ENCODE measurements at regions not wholly inside any gene's neighbourhood (a gene's known extent, or its start where the extent isn't known, plus 50 kb on each side); places are given as distances from the start of the nearest gene placed in this dataset.
"Not testable (repeated sequence)": the region's sequence is repeated elsewhere in the genome, so short reads cannot be mapped to it uniquely, and the experiment has no call there.

GRCh38 chr21:34280959-34281358, 82.8 kb upstream of the KCNE2 start:
- no peak for TF ChIP-seq CTCF (IDR thresholded peaks at IDR 0.05; ENCODE audit: low read depth, low read length)
- CTCF ChIA-PET: no interaction called here
- Histone ChIP-seq H3K27ac (ENCODE audit: low read depth, low read length) (no peak overlapping the region), H3K9me3 (ENCODE audit: control insufficient read depth, insufficient read depth, low read length) (no peaks in the 10 kb centered on the region), H3K4me3 (ENCODE audit: low read depth, low read length) (no peak overlapping the region), H3K27me3 (ENCODE audit: control insufficient read depth, insufficient read depth, low read length) (peaks cover 18% of the 10 kb centered on the region)
- POLR2A ChIA-PET: no interaction called here
- DNase-seq (ENCODE audit: low read depth, low spot score): no peak

- H3K27me3 ChIP-seq (ENCODE audit: control insufficient read depth, insufficient read depth, low read length): peaks cover 18% of the 10 kb centered on the region
- H3K4me3 ChIP-seq (ENCODE audit: low read depth, low read length): no peak overlapping the region
- ChIA-PET CTCF (interaction anchor here (0.7 kb wide), 1 partner anchor 85 kb away, joined by 3 read pairs; no protein-coding TSS in a partner anchor), POLR2A (interaction anchor here (0.6 kb wide), 1 partner anchor 152 kb away, joined by 3 read pairs; no protein-coding TSS in a partner anchor)
- no peaks in the 10 kb centered on the region for H3K9me3 ChIP-seq (ENCODE audit: control insufficient read depth, insufficient read depth, low read length)
- DNase-seq (ENCODE audit: low read depth, low spot score): no peak
- H3K27ac ChIP-seq (ENCODE audit: low read depth, low read length): no peak overlapping the region
- no peak for TF ChIP-seq CTCF (IDR thresholded peaks at IDR 0.05; ENCODE audit: low read depth, low read length)
Measured at GRCh38 chr21:34282223-34282622, 81.6 kb upstream of the KCNE2 start.

GRCh38 chr21:34284666-34285065, 79.1 kb upstream of the KCNE2 start:
- no peak overlapping the region for H3K27ac ChIP-seq (ENCODE audit: low read depth, low read length)
- POLR2A ChIA-PET: no interaction called here
- CTCF ChIA-PET: no interaction called here
- H3K9me3 ChIP-seq (ENCODE audit: control insufficient read depth, insufficient read depth, low read length): peaks cover 6% of the 10 kb centered on the region
- TF ChIP-seq CTCF (IDR thresholded peaks at IDR 0.05; ENCODE audit: low read depth, low read length): no peak
- no peak overlapping the region for H3K4me3 ChIP-seq (ENCODE audit: low read depth, low read length)
- no peak for DNase-seq (ENCODE audit: low read depth, low spot score)
- peaks cover 18% of the 10 kb centered on the region for H3K27me3 ChIP-seq (ENCODE audit: control insufficient read depth, insufficient read depth, low read length)

GRCh38 chr21:34288042-34288441, 75.8 kb upstream of the KCNE2 start:
- H3K4me3 ChIP-seq (ENCODE audit: low read depth, low read length); H3K27ac ChIP-seq (ENCODE audit: low read depth, low read length); CTCF ChIA-PET; H3K9me3 ChIP-seq (ENCODE audit: control insufficient read depth, insufficient read depth, low read length); DNase-seq (ENCODE audit: low read depth, low spot score); POLR2A ChIA-PET: not testable (repeated sequence)
- peaks cover 10% of the 10 kb centered on the region for H3K27me3 ChIP-seq (ENCODE audit: control insufficient read depth, insufficient read depth, low read length)

GRCh38 chr21:34289856-34290255, 74.0 kb upstream of the KCNE2 start:
- ChIA-PET CTCF (no interaction called here), POLR2A (no interaction called here)
- no peak for TF ChIP-seq CTCF (IDR thresholded peaks at IDR 0.05; ENCODE audit: low read depth, low read length)

GRCh38 chr21:34296878-34297277, 66.9 kb upstream of the KCNE2 start:
- H3K4me3 ChIP-seq (ENCODE audit: low read depth, low read length): no peak overlapping the region
- ChIA-PET POLR2A (no interaction called here), CTCF (no interaction called here)
- DNase-seq (ENCODE audit: low read depth, low spot score): no peak
- TF ChIP-seq CTCF (IDR thresholded peaks at IDR 0.05; ENCODE audit: low read depth, low read length): no peak
- H3K9me3 ChIP-seq (ENCODE audit: control insufficient read depth, insufficient read depth, low read length): no peaks in the 10 kb centered on the region
- peaks cover 7% of the 10 kb centered on the region for H3K27me3 ChIP-seq (ENCODE audit: control insufficient read depth, insufficient read depth, low read length)
- no peak overlapping the region for H3K27ac ChIP-seq (ENCODE audit: low read depth, low read length)

More at GRCh38 chr21:34289856-34290255, 74.0 kb upstream of the KCNE2 start:
- H3K27ac ChIP-seq (ENCODE audit: low read depth, low read length): no peak overlapping the region
- H3K9me3 ChIP-seq (ENCODE audit: control insufficient read depth, insufficient read depth, low read length): peaks cover 6% of the 10 kb centered on the region
- no peak for DNase-seq (ENCODE audit: low read depth, low spot score)
- no peak overlapping the region for H3K4me3 ChIP-seq (ENCODE audit: low read depth, low read length)
- peaks cover 6% of the 10 kb centered on the region for H3K27me3 ChIP-seq (ENCODE audit: control insufficient read depth, insufficient read depth, low read length)
